Kidney (tissue), 13 donors: ENCODE measurements at regions not wholly inside any gene's neighbourhood (a gene's known extent, or its start where the extent isn't known, plus 50 kb on each side); places are given as distances from the start of the nearest gene placed in this dataset.

Source experiments
- DNase-seq, 5 donors: peaks; one replicate each; pipeline ENCODE4 v3.0.0-alpha.2; 2013 to 2020
- FAIRE-seq: peaks from 2 replicates; lab custom pipeline; 2012; peaks lifted over from hg19 to GRCh38; lab: Jason Lieb, UNC
- H3K27ac ChIP-seq, 2 donors: one replicate each; pipeline ENCODE4 v1.7.0; 2013; ENCODE audit warnings: low read depth in 2 of 2, low read length in 2 of 2, inconsistent platforms in 1 of 2
- H3K27me3 ChIP-seq: one replicate; pipeline ENCODE4 v1.7.1; 2013; ENCODE audit warnings: low read length, inconsistent platforms; ENCODE audit not compliant: control insufficient read depth, insufficient read depth
- H3K36me3 ChIP-seq, 3 donors: one replicate each; pipeline versions ENCODE4 v1.7.0 to v1.7.1; 2013; ENCODE audit warnings: low read length in 3 of 3, control low read depth in 1 of 3, inconsistent platforms in 1 of 3; ENCODE audit not compliant: insufficient read depth in 3 of 3, control insufficient read depth in 2 of 3
- H3K4me1 ChIP-seq, 3 donors: one replicate each; pipeline versions ENCODE4 v1.7.0 to v1.7.1; 2013; ENCODE audit warnings: low read length in 3 of 3, inconsistent platforms in 1 of 3, low read depth in 1 of 3; ENCODE audit not compliant: control insufficient read depth in 2 of 3, insufficient read depth in 2 of 3
- H3K4me3 ChIP-seq, 3 donors: one replicate each; pipeline versions ENCODE4 v1.7.0 to v1.8.1; 2013; ENCODE audit warnings: low read length in 3 of 3, control low read depth in 1 of 3, inconsistent platforms in 1 of 3
- H3K9ac ChIP-seq, 3 donors: one replicate each; pipeline versions ENCODE4 v1.7.0 to v1.7.1; 2013; ENCODE audit warnings: low read length in 3 of 3, control low read depth in 1 of 3, inconsistent platforms in 1 of 3
- H3K9me3 ChIP-seq, 3 donors: one replicate each; pipeline versions ENCODE4 v1.7.0 to v1.7.1; 2013; ENCODE audit warnings: low read length in 3 of 3, control low read depth in 1 of 3, inconsistent platforms in 1 of 3; ENCODE audit not compliant: control insufficient read depth in 2 of 3, insufficient read depth in 1 of 3
- CTCF ChIP-seq: IDR thresholded peaks from 3 replicates; pipeline ENCODE4 v1.5.1; 2012; ENCODE audit warnings: mild to moderate bottlenecking, moderate library complexity, borderline replicate concordance; ENCODE audit not compliant: insufficient read depth; ENCODE audit errors: extremely low read depth
- intact Hi-C: fragments of 100-400 bp; cut with DNase I; formaldehyde crosslinking; loops from one replicate; pipeline ENCODE4 v1.11.1; 2022
- donor health status: control.
- donor health status: control.
- donor health status: control.
- donor health status: control.
- donor health status: control.
- donor health status: DM: yes; HTN: yes; CAD: no.
- donor health status: Normal renal cell carcinoma (clear cell type).

- FAIRE-seq (no peak), DNase-seq (no peak)
- Histone ChIP-seq H3K27me3 (no peaks in the 10 kb centered on the region), H3K4me3 (no peak overlapping the region), H3K36me3 (no peaks in the 10 kb centered on the region), H3K9me3 (no peaks in the 10 kb centered on the region), H3K4me1 (no peaks in the 10 kb centered on the region), H3K27ac (no peak overlapping the region), H3K9ac (no peak overlapping the region)
- TF ChIP-seq CTCF, result no peak
- intact Hi-C loops, result no loop called here
Observed at GRCh38 chr6:153817173-153817572, 221.9 kb upstream of the OPRM1 start.

GRCh38 chr6:153816366-153816765, 222.7 kb upstream of the OPRM1 start:
- no peaks in the 10 kb centered on the region for H3K4me1 ChIP-seq
- no peak for TF ChIP-seq CTCF
- H3K9ac ChIP-seq, result no peak overlapping the region
- FAIRE-seq (no peak), DNase-seq (peak in 2 of 5 donors; percentile 20 to 27)
- intact Hi-C loops, result no loop called here
- no peaks in the 10 kb centered on the region for H3K27me3 ChIP-seq
- peaks cover 0 to 4% (median 0%) of the 10 kb centered on the region in 3 donors for H3K9me3 ChIP-seq
- no peak overlapping the region for H3K4me3 ChIP-seq
- no peaks in the 10 kb centered on the region for H3K36me3 ChIP-seq
- H3K27ac ChIP-seq, result no peak overlapping the region

GRCh38 chr6:153814136-153814535, 224.9 kb upstream of the OPRM1 start:
- no peak overlapping the region for H3K27ac ChIP-seq
- intact Hi-C loops, result no loop called here
- H3K9ac ChIP-seq, result no peak overlapping the region
- H3K36me3 ChIP-seq, result no peaks in the 10 kb centered on the region
- DNase-seq, result no peak
- no peaks in the 10 kb centered on the region for H3K27me3 ChIP-seq
- H3K9me3 ChIP-seq, result peaks cover 0 to 4% (median 0%) of the 10 kb centered on the region in 3 donors
- no peak overlapping the region for H3K4me3 ChIP-seq
- no peaks in the 10 kb centered on the region for H3K4me1 ChIP-seq
- no peak for TF ChIP-seq CTCF
- FAIRE-seq, result no peak

GRCh38 chr6:153804755-153805330, 234.2 kb upstream of the OPRM1 start:
- TF ChIP-seq CTCF, result no peak
- Histone ChIP-seq H3K9me3 (no peaks in the 10 kb centered on the region), H3K36me3 (no peaks in the 10 kb centered on the region), H3K4me1 (no peaks in the 10 kb centered on the region), H3K27me3 (no peaks in the 10 kb centered on the region), H3K4me3 (no peak overlapping the region), H3K9ac (no peak overlapping the region), H3K27ac (no peak overlapping the region)
- DNase-seq (no peak), FAIRE-seq (no peak)
- intact Hi-C loops, result no loop called here
